Trophoblast cell (in vitro differentiated cells and primary cell): ENCODE measurements at regions not wholly inside any gene's neighbourhood (a gene's known extent, or its start where the extent isn't known, plus 50 kb on each side); places are given as distances from the start of the nearest gene placed in this dataset.

Experiments
- DNase-seq, 2 donors: peaks; one replicate each; pipeline ENCODE4 v3.0.0-alpha.2; 2016
- H2AFZ ChIP-seq: 2 replicates; pipeline ENCODE4 v1.6.1; 2013; ENCODE audit warnings: low read length, moderate library complexity, mild to moderate bottlenecking; ENCODE audit not compliant: insufficient read depth, poor library complexity
- H2AK5ac ChIP-seq: 2 replicates; pipeline ENCODE4 v1.6.1; 2013; ENCODE audit warnings: mild to moderate bottlenecking, low read length
- H2BK120ac ChIP-seq: 2 replicates; pipeline ENCODE4 v1.6.1; 2013; ENCODE audit warnings: low read length, mild to moderate bottlenecking, moderate library complexity; ENCODE audit not compliant: insufficient read depth, poor library complexity
- H2BK12ac ChIP-seq: 2 replicates; pipeline ENCODE4 v1.6.1; 2013; ENCODE audit warnings: mild to moderate bottlenecking, low read length, moderate library complexity
- H2BK5ac ChIP-seq: 2 replicates; pipeline ENCODE4 v1.6.1; 2013; ENCODE audit warnings: low read length, low read depth, moderate library complexity, mild to moderate bottlenecking; ENCODE audit not compliant: poor library complexity
- H3K14ac ChIP-seq: 2 replicates; pipeline ENCODE4 v1.6.1; 2013; ENCODE audit warnings: mild to moderate bottlenecking, low read length
- H3K18ac ChIP-seq: 2 replicates; pipeline ENCODE4 v1.6.1; 2013; ENCODE audit warnings: mild to moderate bottlenecking, low read length
- H3K23ac ChIP-seq: 2 replicates; pipeline ENCODE4 v1.6.1; 2013; ENCODE audit warnings: low read length
- H3K27ac ChIP-seq: 2 replicates; pipeline ENCODE4 v1.5.1; 2013; ENCODE audit warnings: low read depth, mild to moderate bottlenecking, inconsistent platforms, low read length, moderate library complexity
- H3K27me3 ChIP-seq: 2 replicates; pipeline ENCODE4 v1.6.1; 2013; ENCODE audit warnings: inconsistent platforms, mild to moderate bottlenecking, low read length, moderate library complexity; ENCODE audit not compliant: insufficient read depth
- H3K36me3 ChIP-seq, 2 experiments: 1 replicate in 1 of 2; 2 replicates in 1 of 2; pipeline ENCODE4 v1.6.1; 2013; ENCODE audit warnings: low read length in 2 of 2, mild to moderate bottlenecking in 2 of 2, moderate library complexity in 1 of 2; ENCODE audit not compliant: insufficient read depth in 2 of 2, control insufficient read depth in 1 of 2
- H3K4ac ChIP-seq: 2 replicates; pipeline ENCODE4 v1.6.1; 2013; ENCODE audit warnings: low read depth, mild to moderate bottlenecking, low read length, moderate library complexity
- H3K4me1 ChIP-seq, 2 experiments: 1 replicate in 1 of 2; 2 replicates in 1 of 2; pipeline ENCODE4 v1.6.1; 2013; ENCODE audit warnings: low read length in 2 of 2, mild to moderate bottlenecking in 2 of 2, moderate library complexity in 1 of 2; ENCODE audit not compliant: insufficient read depth in 2 of 2, control insufficient read depth in 1 of 2
- H3K4me2 ChIP-seq: 2 replicates; pipeline ENCODE4 v1.6.1; 2013; ENCODE audit warnings: inconsistent platforms, mild to moderate bottlenecking, low read length, moderate library complexity
- H3K4me3 ChIP-seq: 2 replicates; pipeline ENCODE4 v1.5.1; 2013; ENCODE audit warnings: mild to moderate bottlenecking, low read depth, low read length, inconsistent platforms
- H3K79me1 ChIP-seq: one replicate; pipeline ENCODE4 v1.6.1; 2013; ENCODE audit warnings: low read length
- H3K79me2 ChIP-seq: 2 replicates; pipeline ENCODE4 v1.6.1; 2013; ENCODE audit warnings: low read length, mild to moderate bottlenecking; ENCODE audit not compliant: control insufficient read depth, insufficient read depth, poor library complexity
- H3K9ac ChIP-seq: 2 replicates; pipeline ENCODE4 v1.6.1; 2013; ENCODE audit warnings: mild to moderate bottlenecking, low read length
- H3K9me3 ChIP-seq: 2 replicates; pipeline ENCODE4 v1.6.1; 2013; ENCODE audit warnings: low read depth, mild to moderate bottlenecking, control low read depth, inconsistent platforms, low read length; ENCODE audit not compliant: insufficient read depth
- H4K12ac ChIP-seq: 2 replicates; pipeline ENCODE4 v1.6.1; 2013; ENCODE audit warnings: low read depth, mild to moderate bottlenecking, low read length, moderate library complexity
- H4K8ac ChIP-seq: 2 replicates; pipeline ENCODE4 v1.6.1; 2013; ENCODE audit warnings: low read depth, mild to moderate bottlenecking, low read length, moderate library complexity
- H4K91ac ChIP-seq: one replicate; pipeline ENCODE4 v1.6.1; 2013; ENCODE audit warnings: low read depth, mild to moderate bottlenecking, low read length, moderate library complexity
- WGBS: extraction: QIAGEN DNeasy Blood & Tissue Kit; methylation state at CpG from one replicate; pipeline ENCODE4 v1.1.7; 2013; ENCODE audit warnings: missing lambda C conversion rate; ENCODE audit not compliant: insufficient read length, insufficient coverage; ENCODE audit errors: extremely low coverage; 5-methylcytosine and 5-hydroxymethylcytosine counted together

DNA sequence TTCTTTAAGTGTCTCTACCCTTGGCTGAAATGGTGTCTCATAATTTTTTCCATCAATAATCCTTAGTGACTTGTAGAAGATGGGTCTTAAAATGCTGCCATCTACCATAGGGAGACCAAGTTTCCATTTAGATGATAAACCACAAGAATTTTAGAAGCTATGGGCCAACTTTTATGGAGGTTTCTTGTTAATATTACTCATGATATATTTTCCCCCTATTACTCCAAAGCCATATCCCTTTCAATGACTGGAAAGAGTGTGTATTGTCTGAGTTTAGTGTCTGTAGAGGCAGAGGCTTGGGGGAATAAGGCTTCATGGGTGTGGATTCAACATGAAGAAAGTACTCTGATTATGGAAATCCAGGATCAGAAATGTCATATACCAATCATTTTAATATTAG is 507.3 kb upstream of the TNC start:
- Histone ChIP-seq H2AFZ (no peak overlapping the region), H3K79me2 (no peaks in the 10 kb centered on the region), H4K91ac (no peak overlapping the region), H2BK120ac (no peak overlapping the region), H3K27me3 (no peaks in the 10 kb centered on the region), H3K9me3 (no peaks in the 10 kb centered on the region), H3K4ac (no peak overlapping the region), H3K36me3 (no peaks in the 10 kb centered on the region), H3K79me1 (no peaks in the 10 kb centered on the region), H2BK5ac (no peak overlapping the region), H4K12ac (no peak overlapping the region), H3K9ac (no peak overlapping the region), H3K23ac (no peak overlapping the region), H3K4me1 (no peaks in the 10 kb centered on the region), H4K8ac (no peak overlapping the region), H3K18ac (no peak overlapping the region), H2AK5ac (no peak overlapping the region), H3K4me2 (no peak overlapping the region), H3K27ac (no peak overlapping the region), H3K4me3 (no peak overlapping the region), H3K14ac (no peak overlapping the region), H2BK12ac (no peak overlapping the region)
- no peak for DNase-seq

- H2AK5ac ChIP-seq = no peak overlapping the region
- H3K4me3 ChIP-seq = no peak overlapping the region
- H4K91ac ChIP-seq = no peak overlapping the region
- no peak overlapping the region for H3K9ac ChIP-seq
- no peaks in the 10 kb centered on the region for H3K9me3 ChIP-seq
- no peaks in the 10 kb centered on the region for H3K36me3 ChIP-seq
- no peaks in the 10 kb centered on the region for H3K79me2 ChIP-seq
- no peak overlapping the region for H2AFZ ChIP-seq
- DNase-seq = no peak
- H3K4me2 ChIP-seq = no peak overlapping the region
- no CpG with 5 or more reads among the region's 5 CpGs for WGBS
- H3K4me1 ChIP-seq = no peaks in the 10 kb centered on the region
- H3K27me3 ChIP-seq = no peaks in the 10 kb centered on the region
- H3K27ac ChIP-seq = no peak overlapping the region
- H3K23ac ChIP-seq = no peak overlapping the region
- no peak overlapping the region for H2BK120ac ChIP-seq
- H3K18ac ChIP-seq = no peak overlapping the region
- no peak overlapping the region for H4K12ac ChIP-seq
- H2BK5ac ChIP-seq = no peak overlapping the region
- H3K79me1 ChIP-seq = no peaks in the 10 kb centered on the region
- no peak overlapping the region for H4K8ac ChIP-seq
- H2BK12ac ChIP-seq = no peak overlapping the region
- no peak overlapping the region for H3K4ac ChIP-seq
- no peak overlapping the region for H3K14ac ChIP-seq
Measured at GRCh38 chr9:115625954-115626353, 508.0 kb upstream of the TNC start.

- Histone ChIP-seq H3K14ac (no peak overlapping the region), H3K27me3 (no peaks in the 10 kb centered on the region), H3K9ac (no peak overlapping the region), H4K91ac (no peak overlapping the region), H2BK12ac (no peak overlapping the region), H2AFZ (no peak overlapping the region), H3K18ac (no peak overlapping the region), H3K9me3 (no peaks in the 10 kb centered on the region), H3K4ac (no peak overlapping the region), H4K12ac (no peak overlapping the region), H3K23ac (no peak overlapping the region), H2BK120ac (no peak overlapping the region), H3K4me2 (no peak overlapping the region), H4K8ac (no peak overlapping the region), H2AK5ac (no peak overlapping the region), H3K79me2 (no peaks in the 10 kb centered on the region), H3K4me1 (no peaks in the 10 kb centered on the region), H2BK5ac (no peak overlapping the region), H3K79me1 (no peaks in the 10 kb centered on the region), H3K27ac (no peak overlapping the region), H3K36me3 (no peaks in the 10 kb centered on the region), H3K4me3 (no peak overlapping the region)
- WGBS = no CpG with 5 or more reads among the region's 8 CpGs
- DNase-seq = no peak
Measured at GRCh38 chr9:115627511-115627910, 509.6 kb upstream of the TNC start.

GRCh38 chr9:115628426-115628825 is 510.5 kb upstream of the TNC start:
- H3K4me1 ChIP-seq = no peaks in the 10 kb centered on the region
- no CpG with 5 or more reads among the region's 2 CpGs for WGBS
- H3K79me2 ChIP-seq = no peaks in the 10 kb centered on the region
- H4K8ac ChIP-seq = no peak overlapping the region
- no peak overlapping the region for H3K23ac ChIP-seq
- no peak overlapping the region for H3K4me3 ChIP-seq
- no peaks in the 10 kb centered on the region for H3K9me3 ChIP-seq
- no peak overlapping the region for H3K4ac ChIP-seq
- no peak overlapping the region for H2BK12ac ChIP-seq
- no peaks in the 10 kb centered on the region for H3K36me3 ChIP-seq
- H3K18ac ChIP-seq = no peak overlapping the region
- H3K14ac ChIP-seq = no peak overlapping the region
- no peak overlapping the region for H3K27ac ChIP-seq
- no peak overlapping the region for H2BK120ac ChIP-seq
- H3K27me3 ChIP-seq = no peaks in the 10 kb centered on the region
- H4K12ac ChIP-seq = no peak overlapping the region
- H2BK5ac ChIP-seq = no peak overlapping the region
- no peak for DNase-seq
- no peak overlapping the region for H4K91ac ChIP-seq
- H2AK5ac ChIP-seq = no peak overlapping the region
- no peak overlapping the region for H2AFZ ChIP-seq
- H3K4me2 ChIP-seq = no peak overlapping the region
- no peaks in the 10 kb centered on the region for H3K79me1 ChIP-seq
- H3K9ac ChIP-seq = no peak overlapping the region
